HTR-8/SVneo (cell line): ENCODE measurements at regions not wholly inside any gene's neighbourhood (a gene's known extent, or its start where the extent isn't known, plus 50 kb on each side); places are given as distances from the start of the nearest gene placed in this dataset.

Source experiments
- DNase-seq: peaks from one replicate; pipeline ENCODE4 v3.0.0; 2011; ENCODE audit warnings: low spot score, mixed read lengths; ENCODE audit not compliant: insufficient read length
- FAIRE-seq: peaks from 2 replicates; lab custom pipeline; 2011; peaks lifted over from hg19 to GRCh38; lab: Jason Lieb, UNC

- FAIRE-seq (no peak), DNase-seq (no peak)
These were observed 64.6 kb downstream of the TSPAN17 start for GRCh38 chr5:176711883-176712282.

DNA sequence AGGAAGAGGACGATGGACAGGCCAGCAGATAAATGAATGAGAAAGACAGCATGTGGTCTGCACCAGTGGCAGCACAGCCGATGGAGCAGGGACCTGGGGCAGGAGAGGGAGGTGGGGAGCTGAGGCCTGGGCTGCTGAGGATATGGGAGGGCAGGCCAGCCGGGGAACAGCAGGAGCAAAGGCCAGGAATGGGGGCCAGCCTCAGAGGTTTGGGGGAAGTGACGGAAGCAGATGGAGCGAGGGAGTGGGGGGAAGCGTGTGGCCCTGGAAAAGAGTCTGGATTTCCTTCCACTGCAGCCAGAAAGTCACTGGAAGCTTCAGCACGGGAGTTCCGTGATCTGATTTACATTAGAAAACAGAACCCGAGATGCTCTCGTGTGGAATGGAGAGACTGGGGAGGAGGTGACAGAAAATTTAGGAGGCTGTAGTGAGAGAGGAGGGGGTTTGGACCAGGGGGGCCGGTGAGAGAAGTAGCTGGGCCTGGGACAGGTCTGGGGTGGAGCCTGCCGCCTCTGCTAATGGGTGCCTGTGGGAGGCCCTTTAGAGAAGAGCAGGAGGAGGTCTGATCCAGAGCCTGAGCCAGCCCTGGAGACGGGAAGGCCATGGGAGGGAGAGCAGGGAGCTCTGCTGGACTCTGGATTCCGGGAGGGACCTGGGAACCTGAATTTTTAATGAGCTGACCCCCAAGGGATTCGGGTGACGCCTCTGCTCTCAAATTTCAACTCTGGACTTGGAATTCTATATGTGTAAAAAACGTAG is 65.4 kb downstream of the TSPAN17 start:
- FAIRE-seq: no peak
- no peak for DNase-seq

DNA sequence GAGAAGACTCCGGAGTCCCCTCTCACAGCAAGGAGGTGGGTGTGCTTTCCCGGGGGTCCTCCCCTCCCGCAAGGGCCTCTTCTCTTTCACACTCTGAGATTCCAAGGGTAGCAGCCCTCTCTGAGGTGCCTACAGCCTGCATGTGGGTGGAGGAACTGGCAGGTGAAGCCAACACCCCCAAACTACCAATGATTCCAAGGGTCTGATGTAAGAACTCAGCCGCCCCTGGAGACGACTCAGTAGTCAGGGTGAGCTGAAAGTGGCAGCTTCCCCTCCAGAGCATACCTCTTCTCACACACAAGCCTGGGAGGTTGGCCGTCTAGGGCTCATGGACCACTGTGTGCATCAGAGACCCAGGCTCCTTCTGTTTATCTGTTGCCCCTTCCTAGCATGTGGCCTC is 66.1 kb downstream of the TSPAN17 start:
- DNase-seq (no peak), FAIRE-seq (no peak)

- FAIRE-seq (no peak), DNase-seq (no peak)
These were observed 66.8 kb downstream of the TSPAN17 start for GRCh38 chr5:176714067-176714466.

- no peak for FAIRE-seq
- peak; percentile 66 for DNase-seq
These were observed 69.0 kb downstream of the TSPAN17 start for GRCh38 chr5:176716320-176716719.

DNA sequence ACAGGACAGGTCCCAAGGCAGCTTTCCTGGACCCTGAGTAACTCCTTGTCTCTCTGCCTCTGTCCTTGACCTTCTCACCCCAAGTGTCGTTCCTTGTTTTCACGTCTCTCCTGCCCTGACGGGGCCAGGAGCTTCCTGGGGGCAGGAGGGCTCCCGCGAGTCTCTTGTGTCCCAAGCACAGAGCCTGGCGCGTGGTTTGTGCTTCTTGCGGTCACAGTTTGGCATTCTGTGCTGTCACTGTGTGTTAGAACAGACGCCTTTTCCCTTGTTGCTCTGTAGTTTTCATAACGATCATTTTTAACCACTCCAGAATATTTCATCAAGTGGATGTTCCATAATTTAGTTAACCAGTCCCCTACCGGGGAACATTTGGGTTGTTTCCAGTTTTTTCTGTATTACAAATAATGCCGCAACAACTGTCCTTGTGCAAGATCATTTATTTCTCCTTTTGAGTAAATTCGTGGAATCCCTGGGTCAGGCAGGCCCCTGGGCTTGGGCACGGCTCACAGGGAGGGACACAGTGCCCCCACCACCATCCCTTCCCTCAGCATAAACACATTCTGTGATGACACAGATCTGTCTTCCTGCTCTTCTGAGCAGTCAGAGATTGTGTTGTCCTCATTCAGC is 71.9 kb downstream of the TSPAN17 start:
- DNase-seq (no peak), FAIRE-seq (no peak)

DNA sequence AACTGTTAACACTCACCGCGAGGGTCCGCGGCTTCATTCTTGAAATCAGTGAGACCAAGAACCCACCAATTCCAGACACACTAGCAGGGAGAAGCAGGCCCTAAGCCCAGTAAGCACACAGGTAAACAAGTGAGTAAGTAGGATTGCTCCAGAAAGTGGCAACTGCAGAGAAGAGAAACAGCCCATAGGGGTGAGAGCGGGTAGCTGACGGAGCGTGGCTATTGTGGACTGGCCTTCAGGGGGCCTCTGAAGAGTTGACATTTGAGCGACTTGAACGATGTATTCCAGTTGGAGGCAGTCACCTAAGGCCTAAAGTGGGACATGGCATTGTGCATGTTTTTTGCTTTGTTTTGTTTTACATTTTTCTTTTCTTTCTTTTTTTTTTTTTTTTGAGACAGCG is 74.2 kb downstream of the TSPAN17 start:
- FAIRE-seq (no peak), DNase-seq (no peak)

- FAIRE-seq: no peak
These were observed 75.5 kb downstream of the TSPAN17 start for GRCh38 chr5:176722757-176723156.

DNA sequence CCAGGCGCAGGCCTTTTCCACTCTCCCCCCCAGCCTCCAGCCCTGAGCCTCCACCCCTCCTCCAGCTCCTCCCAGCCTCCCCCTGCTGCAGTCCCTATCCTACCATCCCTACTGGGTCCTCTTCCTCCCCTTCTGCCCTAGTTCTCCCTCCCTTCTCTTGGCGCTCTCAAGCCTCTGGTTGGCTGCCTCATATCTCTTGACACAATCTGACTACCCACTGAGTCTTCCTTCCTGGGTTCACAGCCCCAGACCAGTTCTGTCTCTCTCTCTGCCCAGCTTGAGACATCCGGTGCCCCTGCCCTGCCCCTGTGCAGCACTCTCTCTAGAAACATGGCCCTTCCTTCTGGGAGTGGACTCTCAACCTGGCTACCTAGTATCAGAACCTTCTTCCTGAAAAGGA is 76.2 kb downstream of the TSPAN17 start:
- no peak for DNase-seq
- no peak for FAIRE-seq

More at GRCh38 chr5:176722757-176723156, 75.5 kb downstream of the TSPAN17 start:
- no peak for DNase-seq

GRCh38 chr5:176724472-176724871 is 77.2 kb downstream of the TSPAN17 start:
- FAIRE-seq (no peak), DNase-seq (no peak)

- FAIRE-seq (no peak), DNase-seq (no peak)
These were observed 78.4 kb downstream of the TSPAN17 start for GRCh38 chr5:176725521-176726280.

- no peak for FAIRE-seq
- no peak for DNase-seq
These were observed 79.7 kb downstream of the TSPAN17 start for GRCh38 chr5:176726746-176727527.

DNA sequence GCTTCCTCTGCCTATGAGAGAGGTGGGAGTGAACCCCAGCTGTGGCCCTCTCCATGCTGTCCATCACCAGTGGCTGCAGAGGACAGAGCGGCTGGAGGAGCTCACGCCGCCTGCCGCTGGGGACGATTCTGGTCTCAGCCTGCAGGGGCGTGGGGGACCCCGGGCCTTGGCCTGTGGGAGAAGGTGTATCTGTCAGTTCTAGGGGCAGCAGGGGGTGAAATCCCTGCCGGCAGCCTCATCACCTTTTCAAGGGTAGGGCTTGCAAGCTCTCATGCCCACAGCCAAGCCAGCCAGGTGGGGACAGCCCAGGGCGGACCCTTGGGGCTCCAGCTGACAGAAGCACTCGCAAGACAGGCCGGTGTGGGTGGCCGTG is 80.2 kb downstream of the TSPAN17 start:
- DNase-seq: no peak
- FAIRE-seq: no peak

DNA sequence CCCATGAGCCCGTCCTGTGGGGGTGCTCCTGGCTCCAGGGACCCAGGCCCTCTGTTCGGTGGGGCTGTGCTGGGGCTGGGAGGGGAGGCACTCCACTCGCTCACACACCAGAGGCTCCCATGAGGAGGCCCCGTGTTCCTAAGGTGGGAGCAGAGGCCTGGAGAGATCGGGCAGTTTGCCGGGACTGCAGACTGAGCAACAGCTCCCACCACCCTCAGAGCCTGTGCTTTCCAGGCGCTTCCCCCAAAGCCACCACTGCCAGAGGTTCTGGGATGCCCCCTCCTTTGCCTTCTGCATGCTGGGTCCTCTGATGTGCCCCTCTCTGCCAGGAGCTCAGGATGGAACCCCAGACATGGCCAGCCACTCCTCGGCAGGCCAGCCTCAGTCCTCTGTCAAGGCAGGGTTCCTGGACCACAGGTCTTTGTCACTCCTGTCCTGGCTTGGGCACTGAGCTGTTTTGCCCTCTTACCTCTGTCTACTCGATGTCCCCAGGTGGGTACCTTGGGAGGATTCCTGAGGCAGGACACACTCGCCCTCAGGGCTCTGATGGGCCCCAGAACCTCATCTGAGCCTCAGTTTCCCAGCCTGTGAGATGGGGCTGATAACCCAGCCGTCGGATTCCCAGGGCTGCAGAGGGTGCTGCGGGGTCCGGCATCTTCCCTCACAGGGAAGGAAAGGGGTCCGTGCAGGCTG is 80.8 kb downstream of the TSPAN17 start:
- DNase-seq (no peak), FAIRE-seq (no peak)

DNA sequence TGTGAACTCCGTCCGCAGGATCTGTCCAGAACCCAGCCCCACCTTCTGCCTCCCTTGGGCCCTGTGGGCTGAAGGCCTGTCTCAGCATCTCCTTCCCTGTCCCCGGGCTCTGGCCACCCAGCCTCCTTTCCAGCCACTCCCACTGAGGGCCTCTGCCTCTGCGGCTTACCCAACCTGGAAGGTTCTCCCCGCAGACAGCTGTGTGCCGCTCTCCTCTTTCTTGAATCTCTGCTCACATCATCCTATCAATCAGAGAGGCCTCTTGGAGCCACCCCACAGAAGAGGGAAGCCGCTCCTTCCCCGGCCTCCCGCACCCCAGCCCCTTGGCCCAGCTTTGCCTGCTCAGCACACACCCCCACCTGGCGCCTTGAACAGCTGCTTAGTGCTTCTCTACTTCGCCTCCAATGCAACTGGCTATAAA is 81.5 kb upstream of the UNC5A start:
- FAIRE-seq (no peak), DNase-seq (no peak)

- FAIRE-seq: no peak
- no peak for DNase-seq
These were observed 79.4 kb upstream of the UNC5A start for GRCh38 chr5:176730815-176731475.

- no peak for FAIRE-seq
- DNase-seq: no peak
These were observed 78.7 kb upstream of the UNC5A start for GRCh38 chr5:176731506-176732160.

DNA sequence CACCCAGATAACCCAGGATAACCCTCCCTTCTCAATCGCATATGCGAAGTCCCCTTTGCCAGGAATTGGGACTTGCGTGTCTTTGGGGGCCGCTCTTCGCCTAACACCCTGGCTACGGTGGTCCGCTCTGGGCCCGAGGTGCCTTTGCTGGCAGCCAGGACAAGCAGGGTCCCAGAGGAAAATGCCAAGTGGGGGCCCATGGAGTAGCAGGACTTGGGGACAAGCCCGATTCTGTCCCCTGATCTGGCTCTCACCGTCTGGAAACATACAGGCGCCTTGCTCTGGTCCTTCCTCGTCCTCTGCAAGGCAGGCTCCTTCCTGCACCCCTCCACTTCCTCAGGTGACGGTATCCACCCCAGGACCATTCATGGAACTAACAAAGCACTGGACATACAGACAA is 78.1 kb upstream of the UNC5A start:
- no peak for DNase-seq
- no peak for FAIRE-seq
